DMS53 (cell line): ENCODE measurements at regions not wholly inside any gene's neighbourhood (a gene's known extent, or its start where the extent isn't known, plus 50 kb on each side); places are given as distances from the start of the nearest gene placed in this dataset.

Experiments
- DNase-seq: peaks from one replicate; lab custom pipeline; 2025; lab: John Stamatoyannopoulos, UW

- no peak for DNase-seq
Measured at GRCh38 chr1:29505532-29506220, 269.4 kb downstream of the PTPRU start.

GRCh38 chr1:29504709-29505410 lies 268.5 kb downstream of the PTPRU start:
- no peak for DNase-seq

- DNase-seq, result peak; percentile 41
Measured at GRCh38 chr1:29504196-29504595, 267.9 kb downstream of the PTPRU start.

DNA sequence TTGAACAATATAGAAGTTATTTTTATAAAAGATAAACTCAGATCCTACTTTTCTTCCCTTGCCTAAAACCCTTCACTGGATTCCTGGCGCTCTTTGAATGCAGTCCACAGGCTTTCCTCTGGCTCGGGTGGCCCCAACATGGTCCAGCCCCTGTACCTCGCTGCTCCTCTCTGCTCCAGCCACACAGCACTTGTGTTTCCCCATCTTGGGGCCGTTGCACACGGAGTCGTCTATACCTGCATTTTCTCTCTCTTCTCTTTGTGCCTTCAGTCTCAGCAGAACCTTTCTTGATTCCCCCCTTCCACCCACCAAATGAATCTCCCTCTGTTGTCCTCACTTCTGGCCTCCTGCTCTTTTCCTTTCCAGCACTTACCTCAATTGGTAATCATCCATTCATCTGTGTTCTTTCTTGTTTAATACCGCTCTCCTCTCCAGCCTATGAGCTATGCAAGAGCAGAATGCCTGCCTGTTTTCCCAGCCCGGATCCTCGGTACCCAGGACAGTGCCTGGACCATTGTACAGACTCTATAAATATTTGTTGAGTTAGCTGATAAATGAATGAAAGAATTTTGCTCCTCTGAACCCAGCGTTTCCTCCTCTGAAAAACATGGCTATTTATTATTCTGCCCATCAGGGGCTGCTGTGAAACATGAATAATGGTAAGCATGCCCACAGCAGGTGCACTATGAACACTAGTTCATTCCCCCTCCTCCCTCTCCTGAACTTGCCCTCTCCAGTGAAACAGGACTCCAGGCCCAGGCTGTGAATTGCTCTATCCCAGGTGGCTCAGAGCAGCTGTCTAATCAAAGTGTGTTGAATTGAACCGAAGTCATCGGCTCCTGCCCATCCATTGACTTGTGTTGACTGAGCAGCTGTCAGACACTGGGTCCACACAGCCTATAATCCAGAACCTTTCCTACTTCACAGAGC lies 266.9 kb downstream of the PTPRU start:
- DNase-seq, result peak; percentile 89

DNA sequence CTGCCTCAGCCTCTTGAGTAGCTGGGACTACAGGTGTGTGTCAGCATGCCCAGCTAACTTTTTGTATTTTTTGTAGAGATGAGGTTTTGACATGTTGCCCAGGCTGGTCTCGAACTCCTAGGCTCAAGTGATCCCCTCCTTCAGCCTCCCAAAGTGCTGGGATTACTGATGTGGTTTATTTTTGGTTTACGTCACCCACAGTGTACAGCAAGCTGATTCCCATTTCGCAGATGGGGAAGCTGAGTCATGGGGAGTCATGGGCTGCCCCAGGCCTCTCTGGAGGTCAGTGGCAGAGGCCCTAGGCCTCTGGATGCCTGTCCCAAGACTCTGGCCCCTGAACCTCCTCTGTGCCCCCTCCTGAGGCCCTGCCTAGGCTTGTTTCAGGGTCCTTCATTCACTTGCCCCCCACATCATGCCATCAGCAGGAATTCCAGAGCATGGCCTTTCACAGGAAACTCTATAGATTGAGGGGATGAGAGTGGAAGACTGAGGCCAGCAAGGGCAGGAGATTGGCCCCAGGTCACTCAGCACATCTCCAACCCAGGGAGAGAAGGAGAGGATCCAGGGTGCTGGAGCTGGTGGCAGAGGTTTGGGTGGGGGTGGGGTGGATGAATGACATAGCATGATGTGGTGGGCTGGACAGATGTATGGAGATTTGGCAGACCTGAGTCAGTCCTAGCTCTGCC lies 266.0 kb downstream of the PTPRU start:
- DNase-seq, result no peak

DNA sequence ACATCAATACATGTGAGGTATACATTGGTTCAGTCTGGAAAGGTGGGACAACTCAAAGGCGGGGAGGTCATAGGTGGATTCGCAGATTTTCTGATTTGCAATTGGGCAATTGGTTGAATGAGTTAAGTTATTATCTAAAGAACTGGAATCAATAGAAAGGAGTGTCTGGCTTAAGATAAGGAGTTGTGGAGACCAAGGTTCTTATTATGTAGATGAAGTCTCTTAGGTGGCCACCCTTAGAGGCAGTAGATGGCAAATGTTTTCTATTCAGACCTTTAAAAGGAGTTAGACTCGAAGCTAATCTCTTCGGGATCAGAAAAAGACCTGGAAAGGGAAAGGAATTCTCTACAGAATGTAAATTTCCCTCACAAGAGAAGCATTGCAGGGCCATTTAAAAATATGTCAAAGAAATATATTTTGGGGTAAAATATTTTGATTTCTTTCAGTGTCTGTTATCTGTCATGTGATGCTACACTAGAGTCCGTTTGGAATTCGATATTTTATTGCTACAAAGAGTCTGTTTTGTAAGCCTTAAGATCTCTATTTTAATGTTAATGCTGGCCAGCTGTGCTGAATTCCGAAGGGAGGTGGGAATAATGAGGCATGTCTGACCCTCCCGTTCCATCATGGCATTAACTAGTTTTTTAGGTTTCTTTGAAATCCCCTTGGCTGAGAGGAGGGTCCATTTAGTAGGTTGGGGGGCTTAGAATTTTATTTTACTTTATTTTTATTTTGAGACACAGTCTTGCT lies 265.1 kb downstream of the PTPRU start:
- no peak for DNase-seq

DNA sequence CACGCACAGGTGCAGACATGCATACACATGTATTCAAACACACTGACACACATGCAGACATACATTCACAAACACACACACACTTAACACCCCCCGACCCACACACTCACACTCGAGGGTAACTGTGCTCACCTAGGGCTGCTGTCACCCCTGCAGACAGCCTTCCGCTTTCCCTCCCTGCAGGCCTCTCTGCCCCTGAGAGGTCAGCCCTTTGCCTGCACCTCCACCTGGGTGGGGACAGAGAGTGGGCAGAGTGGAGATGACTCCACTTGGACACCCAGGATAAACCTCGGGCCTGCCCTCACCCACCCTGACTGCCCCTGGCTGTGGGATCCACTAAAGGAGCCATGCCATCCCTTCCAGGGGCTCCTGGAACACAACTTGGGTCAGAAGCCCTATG lies 264.3 kb downstream of the PTPRU start:
- no peak for DNase-seq

DNA sequence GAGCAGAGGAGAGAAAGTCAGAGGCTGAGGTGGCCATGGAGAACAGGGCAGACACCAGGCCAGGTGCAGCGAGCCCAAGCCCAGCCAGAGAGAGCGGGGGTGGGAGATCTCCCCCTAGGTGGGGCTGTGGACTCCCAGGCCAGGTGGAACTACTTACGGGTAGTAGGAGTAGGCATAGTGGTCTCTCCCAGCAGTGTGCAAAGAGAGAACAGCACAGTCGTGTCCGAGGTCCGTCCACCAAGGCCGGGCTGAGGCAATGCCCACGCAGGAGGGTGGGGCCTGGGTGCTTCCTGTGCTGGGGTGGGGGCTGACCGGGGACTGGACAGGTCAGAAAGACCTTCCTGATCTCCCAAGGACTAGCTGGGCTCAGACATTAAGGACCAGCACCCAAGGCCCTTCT lies 263.7 kb downstream of the PTPRU start:
- DNase-seq, result no peak

DNA sequence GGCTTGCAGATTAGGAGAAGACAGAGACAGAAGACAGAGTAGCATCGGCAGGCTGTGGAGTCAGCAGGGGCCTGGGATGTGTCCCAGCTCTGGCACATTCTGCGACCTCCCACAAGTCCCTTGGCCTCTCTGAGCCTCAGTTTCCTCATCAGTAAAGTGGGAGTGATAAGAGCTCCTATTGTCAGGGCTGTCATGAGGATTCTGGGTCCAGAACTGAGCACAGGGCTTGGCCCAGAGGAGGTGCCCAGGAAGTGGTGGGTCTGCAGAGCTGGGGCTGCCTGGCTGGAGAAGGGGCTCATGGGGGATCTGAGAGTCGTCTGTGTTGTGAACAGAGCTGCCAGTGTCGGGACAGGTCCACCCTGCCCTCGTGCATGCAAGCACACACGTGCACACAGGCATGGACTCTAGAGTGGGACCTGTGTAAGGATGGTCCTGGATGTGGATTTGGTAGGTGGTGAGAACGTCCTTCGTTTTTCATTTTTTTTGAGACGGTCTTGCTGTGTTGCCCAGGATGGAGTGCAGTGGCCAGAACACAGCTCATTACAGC lies 262.9 kb downstream of the PTPRU start:
- DNase-seq, result no peak

- DNase-seq, result no peak
Measured at GRCh38 chr1:29498126-29499103, 262.1 kb downstream of the PTPRU start.

DNA sequence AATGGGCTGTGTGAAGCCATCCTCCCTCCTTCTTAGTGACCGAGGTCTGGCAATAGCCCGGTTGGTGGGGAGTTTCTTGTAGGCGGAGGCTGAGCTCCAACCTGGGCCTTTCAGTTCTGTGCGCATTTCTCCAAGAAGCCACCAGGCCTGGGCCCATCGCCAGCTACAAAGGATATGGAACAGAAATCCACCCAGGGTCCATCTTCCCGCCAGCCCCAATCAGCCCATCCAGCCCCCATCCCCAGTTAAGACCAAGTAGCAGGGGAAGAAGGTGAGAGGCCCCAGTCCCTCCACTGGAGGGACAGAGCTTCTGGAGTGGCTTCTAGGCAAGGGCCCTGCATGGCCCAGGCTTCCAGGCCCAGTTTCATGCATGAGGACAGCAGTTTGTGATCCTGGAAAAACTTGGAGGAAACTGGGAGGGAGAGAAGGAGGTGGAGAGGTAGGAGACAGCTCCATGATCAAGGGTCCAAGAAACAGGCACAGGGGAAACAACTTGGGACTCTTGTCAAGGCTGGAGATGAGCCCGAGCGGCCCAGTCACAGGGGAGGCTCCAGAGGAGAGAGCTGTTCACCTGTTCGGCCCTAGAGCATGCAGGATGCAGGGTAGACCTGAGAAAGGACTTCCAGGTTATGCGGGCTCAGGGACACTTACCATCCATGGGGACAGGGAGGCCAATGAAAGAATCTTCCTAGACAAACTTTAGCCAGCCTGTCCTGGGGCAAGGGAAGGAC lies 261.2 kb downstream of the PTPRU start:
- no peak for DNase-seq

GRCh38 chr1:29496701-29497100 lies 260.4 kb downstream of the PTPRU start:
- DNase-seq, result no peak

GRCh38 chr1:29490204-29490934 lies 254.0 kb downstream of the PTPRU start:
- DNase-seq, result peak; percentile 91

GRCh38 chr1:29489471-29489870 lies 253.1 kb downstream of the PTPRU start:
- DNase-seq, result no peak

GRCh38 chr1:29488794-29489311 lies 252.5 kb downstream of the PTPRU start:
- no peak for DNase-seq

GRCh38 chr1:29488086-29488793 lies 251.9 kb downstream of the PTPRU start:
- no peak for DNase-seq

GRCh38 chr1:29487291-29487690 lies 251.0 kb downstream of the PTPRU start:
- no peak for DNase-seq
